B cell (primary cell): ENCODE measurements at regions not wholly inside any gene's neighbourhood (a gene's known extent, or its start where the extent isn't known, plus 50 kb on each side); places are given as distances from the start of the nearest gene placed in this dataset.

ENCODE experiments used
- ATAC-seq: fragments of 200-7000 bp; cut with Tn5 transposase; one replicate; pipeline ENCODE4 v1.10.0; 2021; ENCODE audit warnings: low read depth, mild to moderate bottlenecking, moderate number of reproducible peaks, moderate library complexity
- CTCF ChIA-PET: fragments of 350-600 bp; sonication (Branson Sonifier 250); formaldehyde crosslinking; loops from one replicate; lab custom pipeline; 2021; ENCODE audit warnings: antibody characterized with exemption, inconsistent platforms; lab: Charles Lee
- POLR2A ChIA-PET: fragments of 350-600 bp; sonication (Branson Sonifier 250); formaldehyde crosslinking; loops from one replicate; lab custom pipeline; 2021; ENCODE audit warnings: antibody characterized with exemption; lab: Charles Lee
- DNase-seq: peaks from one replicate; pipeline ENCODE4 v3.0.0; 2013
- H2AFZ ChIP-seq: 2 replicates; pipeline ENCODE4 v1.6.1; 2012; ENCODE audit warnings: mild to moderate bottlenecking, low read depth, low read length; ENCODE audit not compliant: insufficient read depth, poor library complexity, severe bottlenecking
- H3K27ac ChIP-seq, 2 donors: 1 replicate in 1 of 2; 2 replicates in 1 of 2; pipeline ENCODE4 v1.5.1; 2012 to 2013; ENCODE audit warnings: low read length in 2 of 2, mild to moderate bottlenecking in 2 of 2, moderate library complexity in 1 of 2
- H3K27me3 ChIP-seq, 4 experiments: fragments of 200-600 bp in 1 of 4; sonication (generic) in 1 of 4; replicated peaks in 1 of 4; 1 replicate in 2 of 4; 2 replicates in 2 of 4; pipeline versions ENCODE4 v1.6.1 to v1.7.0; 2013 to 2016; ENCODE audit warnings: low read length in 3 of 4, mild to moderate bottlenecking in 2 of 4, mixed read lengths in 1 of 4, moderate library complexity in 1 of 4; ENCODE audit not compliant: insufficient read depth in 4 of 4, control insufficient read depth in 3 of 4; ENCODE audit errors: control extremely low read depth in 1 of 4
- H3K36me3 ChIP-seq, 2 experiments: replicated peaks in 1 of 2; 1 replicate in 1 of 2; 2 replicates in 1 of 2; pipeline versions ENCODE4 v1.6.1 to v1.7.1; 2013; ENCODE audit warnings: low read length in 1 of 2; ENCODE audit not compliant: insufficient read depth in 2 of 2, control insufficient read depth in 1 of 2; ENCODE audit errors: control extremely low read depth in 1 of 2, extremely low read depth in 1 of 2
- H3K4me1 ChIP-seq, 2 donors: fragments of 200-600 bp in 1 of 2; sonication (generic) in 1 of 2; 1 replicate in 1 of 2; 2 replicates in 1 of 2; pipeline versions ENCODE4 v1.5.1 to v1.6.1; 2013 to 2017; ENCODE audit warnings: low read length in 2 of 2; ENCODE audit not compliant: control insufficient read depth in 2 of 2, insufficient read depth in 2 of 2
- H3K4me2 ChIP-seq: replicated peaks from 2 replicates; pipeline ENCODE3; 2012; ENCODE audit warnings: mild to moderate bottlenecking, low read depth, low read length; ENCODE audit not compliant: poor library complexity, severe bottlenecking
- H3K4me3 ChIP-seq, 5 experiments: fragments of 200-600 bp in 1 of 5; sonication (generic) in 1 of 5; 1 replicate in 3 of 5; 2 replicates in 2 of 5; pipeline versions ENCODE4 v1.5.1 to v1.7.0; 2011 to 2016; ENCODE audit warnings: low read length in 4 of 5, mild to moderate bottlenecking in 4 of 5, low read depth in 2 of 5, control low read depth in 1 of 5, moderate library complexity in 1 of 5; ENCODE audit not compliant: insufficient read depth in 1 of 5; ENCODE audit errors: control extremely low read depth in 1 of 5, extremely low read depth in 1 of 5
- H3K79me2 ChIP-seq: fragments of 200-600 bp; sonication (generic); one replicate; pipeline ENCODE4 v1.6.0; 2016; ENCODE audit warnings: low read length; ENCODE audit not compliant: control insufficient read depth, insufficient read depth
- H3K9ac ChIP-seq: fragments of 200-600 bp; sonication (generic); 2 replicates; pipeline ENCODE4 v1.6.1; 2017; ENCODE audit warnings: mild to moderate bottlenecking, low read length, moderate library complexity
- H3K9me3 ChIP-seq, 3 donors: one replicate each; pipeline versions ENCODE4 v1.6.1 to v1.7.1; 2013; ENCODE audit warnings: low read length in 2 of 3; ENCODE audit not compliant: control insufficient read depth in 2 of 3, insufficient read depth in 1 of 3; ENCODE audit errors: control extremely low read depth in 1 of 3
- H4K20me1 ChIP-seq: 2 replicates; pipeline ENCODE4 v1.6.0; 2012; ENCODE audit warnings: mild to moderate bottlenecking, low read length; ENCODE audit not compliant: insufficient read depth, control insufficient read depth, poor library complexity, severe bottlenecking
- H3K27ac Mint-ChIP-seq: one replicate; pipeline ENCODE4 v1.8.0; 2021; ENCODE audit warnings: mixed read lengths
- H3K27me3 Mint-ChIP-seq: one replicate; pipeline ENCODE4 v1.8.0; 2021; ENCODE audit warnings: mixed read lengths
- H3K4me1 Mint-ChIP-seq: one replicate; pipeline ENCODE4 v1.8.0; 2021; ENCODE audit warnings: mixed read lengths
- H3K4me3 Mint-ChIP-seq: one replicate; pipeline ENCODE4 v1.8.0; 2021; ENCODE audit warnings: mixed read lengths
- H3K9me3 Mint-ChIP-seq: one replicate; pipeline ENCODE4 v1.8.0; 2022; ENCODE audit warnings: mixed read lengths; ENCODE audit not compliant: insufficient read depth
- EZH2 ChIP-seq: IDR thresholded peaks from 2 replicates; pipeline ENCODE4 v1.6.1; 2012; ENCODE audit warnings: borderline replicate concordance, low read depth, mild to moderate bottlenecking, moderate library complexity, low read length; ENCODE audit not compliant: insufficient read depth, poor library complexity, severe bottlenecking
- WGBS: methylation state at CpG from one replicate; pipeline ENCODE4 v1.1.5; 2013; ENCODE audit warnings: missing lambda C conversion rate; ENCODE audit not compliant: insufficient coverage; 5-methylcytosine and 5-hydroxymethylcytosine counted together
- intact Hi-C: fragments of 100-400 bp; cut with micrococcal nuclease; formaldehyde crosslinking; loops from one replicate; pipeline ENCODE4 v1.10.0; 2022
- TF ChIP-seq, protein P1 (sequence below): fragments of 200-600 bp; IDR thresholded peaks from one replicate; pipeline ENCODE4 v1.8.0; 2022; ENCODE audit warnings: antibody characterized with exemption, mild to moderate bottlenecking

GRCh38 chr19:41511628-41512027, 64.3 kb upstream of the CEACAM21 start:
- no peak for DNase-seq
- H2AFZ ChIP-seq: no peak overlapping the region
- intact Hi-C loops: no loop called here
- no peaks in the 10 kb centered on the region for H4K20me1 ChIP-seq
- H3K79me2 ChIP-seq: no peaks in the 10 kb centered on the region
- Mint-ChIP-seq H3K4me3 (no peak overlapping the region), H3K27me3 (peaks cover 14% of the 10 kb centered on the region), H3K9me3 (no peaks in the 10 kb centered on the region), H3K4me1 (peaks cover 9% of the 10 kb centered on the region), H3K27ac (no peak overlapping the region)
- no peaks in the 10 kb centered on the region for H3K36me3 ChIP-seq
- no peak overlapping the region for H3K4me3 ChIP-seq
- POLR2A ChIA-PET: no interaction called here
- no peak overlapping the region for H3K9ac ChIP-seq
- peaks cover 0 to 5% (median 2%) of the 10 kb centered on the region in 4 experiments for H3K27me3 ChIP-seq
- H3K27ac ChIP-seq: no peak overlapping the region
- no peak for ATAC-seq
- CTCF ChIA-PET: no interaction called here
- TF ChIP-seq, protein P1, sequence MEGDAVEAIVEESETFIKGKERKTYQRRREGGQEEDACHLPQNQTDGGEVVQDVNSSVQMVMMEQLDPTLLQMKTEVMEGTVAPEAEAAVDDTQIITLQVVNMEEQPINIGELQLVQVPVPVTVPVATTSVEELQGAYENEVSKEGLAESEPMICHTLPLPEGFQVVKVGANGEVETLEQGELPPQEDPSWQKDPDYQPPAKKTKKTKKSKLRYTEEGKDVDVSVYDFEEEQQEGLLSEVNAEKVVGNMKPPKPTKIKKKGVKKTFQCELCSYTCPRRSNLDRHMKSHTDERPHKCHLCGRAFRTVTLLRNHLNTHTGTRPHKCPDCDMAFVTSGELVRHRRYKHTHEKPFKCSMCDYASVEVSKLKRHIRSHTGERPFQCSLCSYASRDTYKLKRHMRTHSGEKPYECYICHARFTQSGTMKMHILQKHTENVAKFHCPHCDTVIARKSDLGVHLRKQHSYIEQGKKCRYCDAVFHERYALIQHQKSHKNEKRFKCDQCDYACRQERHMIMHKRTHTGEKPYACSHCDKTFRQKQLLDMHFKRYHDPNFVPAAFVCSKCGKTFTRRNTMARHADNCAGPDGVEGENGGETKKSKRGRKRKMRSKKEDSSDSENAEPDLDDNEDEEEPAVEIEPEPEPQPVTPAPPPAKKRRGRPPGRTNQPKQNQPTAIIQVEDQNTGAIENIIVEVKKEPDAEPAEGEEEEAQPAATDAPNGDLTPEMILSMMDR: no peak
- TF ChIP-seq EZH2: no peak
- peaks cover 0 to 3% (median 0%) of the 10 kb centered on the region in 3 donors for H3K9me3 ChIP-seq
- no CpG with 5 or more reads among the region's 8 CpGs for WGBS
- H3K4me1 ChIP-seq: peaks cover 10% of the 10 kb centered on the region in 2 donors
- H3K4me2 ChIP-seq: no peak overlapping the region

- H2AFZ ChIP-seq: no peak overlapping the region
- POLR2A ChIA-PET: no interaction called here
- 88% methylated on average over 22 of the region's 25 CpGs for WGBS
- no peak for TF ChIP-seq EZH2
- TF ChIP-seq, protein P1: no peak
- DNase-seq: no peak
- peaks cover 0 to 3% (median 0%) of the 10 kb centered on the region in 3 donors for H3K9me3 ChIP-seq
- Mint-ChIP-seq H3K9me3 (no peaks in the 10 kb centered on the region), H3K27me3 (peaks cover 11% of the 10 kb centered on the region), H3K4me3 (no peak overlapping the region), H3K27ac (no peak overlapping the region), H3K4me1 (peaks cover 18% of the 10 kb centered on the region)
- peaks cover 15 to 17% of the 10 kb centered on the region in 2 donors for H3K4me1 ChIP-seq
- H3K9ac ChIP-seq: no peak overlapping the region
- H3K4me2 ChIP-seq: no peak overlapping the region
- H3K36me3 ChIP-seq: no peaks in the 10 kb centered on the region
- H3K27ac ChIP-seq: no peak overlapping the region
- no peaks in the 10 kb centered on the region for H4K20me1 ChIP-seq
- no peak for ATAC-seq
- H3K4me3 ChIP-seq: no peak overlapping the region
- peaks cover 0 to 5% (median 2%) of the 10 kb centered on the region in 4 experiments for H3K27me3 ChIP-seq
- no peaks in the 10 kb centered on the region for H3K79me2 ChIP-seq
- intact Hi-C loops: no loop called here
- CTCF ChIA-PET: interaction anchor here (1.2 to 2.2 kb wide), 4 partner anchors 18 to 65 kb away, joined by 3 to 9 read pairs (median 6); no protein-coding TSS in a partner anchor
These were observed 60.8 kb upstream of the CEACAM21 start for GRCh38 chr19:41515015-41515652.
